H1 (cell line): ENCODE measurements at regions not wholly inside any gene's neighbourhood (a gene's known extent, or its start where the extent isn't known, plus 50 kb on each side); places are given as distances from the start of the nearest gene placed in this dataset.

Experiments
- BACH1 ChIP-seq: IDR thresholded peaks from 2 replicates; pipeline ENCODE4 v1.6.1; 2012; ENCODE audit warnings: low read length, improper control_type of control experiment
- CBX8 ChIP-seq: fragments of 300-800, 300-1000 bp; sonication (generic); IDR thresholded peaks from 2 replicates; pipeline ENCODE4 v1.7.1; 2016; ENCODE audit warnings: low read depth, low read length, borderline replicate concordance
- CTBP2 ChIP-seq: IDR thresholded peaks from 2 replicates; pipeline ENCODE4 v1.7.0; 2011; ENCODE audit warnings: borderline replicate concordance, mild to moderate bottlenecking, moderate library complexity, mixed read lengths, low read length; ENCODE audit not compliant: insufficient read depth, insufficient read length
- EGR1 ChIP-seq: IDR thresholded peaks from 2 replicates; pipeline ENCODE4 v1.6.1; 2011; ENCODE audit warnings: low read depth, low read length, borderline replicate concordance
- FOSL1 ChIP-seq: IDR thresholded peaks from 2 replicates; pipeline ENCODE4 v1.6.1; 2011; ENCODE audit warnings: mild to moderate bottlenecking, low read depth, low read length, moderate library complexity; ENCODE audit not compliant: insufficient read depth
- JUND ChIP-seq: IDR thresholded peaks from 2 replicates; pipeline ENCODE4 v1.6.1; 2011; ENCODE audit warnings: mild to moderate bottlenecking, improper control_type of control experiment, low read length
- PHF8 ChIP-seq: fragments of 200-600 bp; sonication (generic); conservative IDR thresholded peaks from 2 replicates; pipeline ENCODE4 v1.7.1; 2012; ENCODE audit warnings: low read depth, mild to moderate bottlenecking, inconsistent platforms, low read length, moderate library complexity
- RFX5 ChIP-seq: IDR thresholded peaks from 2 replicates; pipeline ENCODE4 v1.6.1; 2011; ENCODE audit warnings: low read depth, low read length, improper control_type of control experiment, borderline replicate concordance
- YY1 ChIP-seq: IDR thresholded peaks from 2 replicates; pipeline ENCODE4 v1.6.1; 2011; ENCODE audit warnings: low read depth, mild to moderate bottlenecking, low read length
- TF ChIP-seq, protein P1 (sequence below): fragments of 300-600 bp; sonication (generic); IDR thresholded peaks from 2 replicates; pipeline ENCODE4 v1.7.1; 2012; ENCODE audit warnings: low read length, moderate library complexity, mild to moderate bottlenecking, inconsistent platforms; ENCODE audit not compliant: insufficient replicate concordance
- TF ChIP-seq, protein P2 (sequence below): IDR thresholded peaks from 2 replicates; pipeline ENCODE4 v1.6.1; 2012; ENCODE audit warnings: inconsistent platforms

DNA sequence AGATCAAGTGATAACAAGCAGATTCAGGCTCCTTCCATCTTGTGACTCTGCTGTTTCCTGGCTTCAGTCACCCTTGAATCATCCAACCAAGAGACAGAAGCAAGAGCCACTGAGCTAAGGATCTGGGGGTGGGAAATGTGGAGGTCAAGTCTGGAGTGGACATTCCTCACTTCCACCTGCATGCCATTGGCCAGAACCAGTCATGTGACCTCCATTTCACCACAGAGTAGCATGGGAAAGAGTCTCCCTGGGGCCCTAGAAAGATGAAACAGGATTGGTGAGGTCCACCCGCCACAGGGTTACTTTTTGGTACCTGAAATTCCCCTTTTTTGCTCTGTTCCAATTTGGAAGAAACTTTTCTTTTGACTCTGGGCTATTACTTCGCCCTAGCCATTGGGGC lies 1006.0 kb upstream of the EEF2KMT start (continued):
- TF ChIP-seq, protein P1, sequence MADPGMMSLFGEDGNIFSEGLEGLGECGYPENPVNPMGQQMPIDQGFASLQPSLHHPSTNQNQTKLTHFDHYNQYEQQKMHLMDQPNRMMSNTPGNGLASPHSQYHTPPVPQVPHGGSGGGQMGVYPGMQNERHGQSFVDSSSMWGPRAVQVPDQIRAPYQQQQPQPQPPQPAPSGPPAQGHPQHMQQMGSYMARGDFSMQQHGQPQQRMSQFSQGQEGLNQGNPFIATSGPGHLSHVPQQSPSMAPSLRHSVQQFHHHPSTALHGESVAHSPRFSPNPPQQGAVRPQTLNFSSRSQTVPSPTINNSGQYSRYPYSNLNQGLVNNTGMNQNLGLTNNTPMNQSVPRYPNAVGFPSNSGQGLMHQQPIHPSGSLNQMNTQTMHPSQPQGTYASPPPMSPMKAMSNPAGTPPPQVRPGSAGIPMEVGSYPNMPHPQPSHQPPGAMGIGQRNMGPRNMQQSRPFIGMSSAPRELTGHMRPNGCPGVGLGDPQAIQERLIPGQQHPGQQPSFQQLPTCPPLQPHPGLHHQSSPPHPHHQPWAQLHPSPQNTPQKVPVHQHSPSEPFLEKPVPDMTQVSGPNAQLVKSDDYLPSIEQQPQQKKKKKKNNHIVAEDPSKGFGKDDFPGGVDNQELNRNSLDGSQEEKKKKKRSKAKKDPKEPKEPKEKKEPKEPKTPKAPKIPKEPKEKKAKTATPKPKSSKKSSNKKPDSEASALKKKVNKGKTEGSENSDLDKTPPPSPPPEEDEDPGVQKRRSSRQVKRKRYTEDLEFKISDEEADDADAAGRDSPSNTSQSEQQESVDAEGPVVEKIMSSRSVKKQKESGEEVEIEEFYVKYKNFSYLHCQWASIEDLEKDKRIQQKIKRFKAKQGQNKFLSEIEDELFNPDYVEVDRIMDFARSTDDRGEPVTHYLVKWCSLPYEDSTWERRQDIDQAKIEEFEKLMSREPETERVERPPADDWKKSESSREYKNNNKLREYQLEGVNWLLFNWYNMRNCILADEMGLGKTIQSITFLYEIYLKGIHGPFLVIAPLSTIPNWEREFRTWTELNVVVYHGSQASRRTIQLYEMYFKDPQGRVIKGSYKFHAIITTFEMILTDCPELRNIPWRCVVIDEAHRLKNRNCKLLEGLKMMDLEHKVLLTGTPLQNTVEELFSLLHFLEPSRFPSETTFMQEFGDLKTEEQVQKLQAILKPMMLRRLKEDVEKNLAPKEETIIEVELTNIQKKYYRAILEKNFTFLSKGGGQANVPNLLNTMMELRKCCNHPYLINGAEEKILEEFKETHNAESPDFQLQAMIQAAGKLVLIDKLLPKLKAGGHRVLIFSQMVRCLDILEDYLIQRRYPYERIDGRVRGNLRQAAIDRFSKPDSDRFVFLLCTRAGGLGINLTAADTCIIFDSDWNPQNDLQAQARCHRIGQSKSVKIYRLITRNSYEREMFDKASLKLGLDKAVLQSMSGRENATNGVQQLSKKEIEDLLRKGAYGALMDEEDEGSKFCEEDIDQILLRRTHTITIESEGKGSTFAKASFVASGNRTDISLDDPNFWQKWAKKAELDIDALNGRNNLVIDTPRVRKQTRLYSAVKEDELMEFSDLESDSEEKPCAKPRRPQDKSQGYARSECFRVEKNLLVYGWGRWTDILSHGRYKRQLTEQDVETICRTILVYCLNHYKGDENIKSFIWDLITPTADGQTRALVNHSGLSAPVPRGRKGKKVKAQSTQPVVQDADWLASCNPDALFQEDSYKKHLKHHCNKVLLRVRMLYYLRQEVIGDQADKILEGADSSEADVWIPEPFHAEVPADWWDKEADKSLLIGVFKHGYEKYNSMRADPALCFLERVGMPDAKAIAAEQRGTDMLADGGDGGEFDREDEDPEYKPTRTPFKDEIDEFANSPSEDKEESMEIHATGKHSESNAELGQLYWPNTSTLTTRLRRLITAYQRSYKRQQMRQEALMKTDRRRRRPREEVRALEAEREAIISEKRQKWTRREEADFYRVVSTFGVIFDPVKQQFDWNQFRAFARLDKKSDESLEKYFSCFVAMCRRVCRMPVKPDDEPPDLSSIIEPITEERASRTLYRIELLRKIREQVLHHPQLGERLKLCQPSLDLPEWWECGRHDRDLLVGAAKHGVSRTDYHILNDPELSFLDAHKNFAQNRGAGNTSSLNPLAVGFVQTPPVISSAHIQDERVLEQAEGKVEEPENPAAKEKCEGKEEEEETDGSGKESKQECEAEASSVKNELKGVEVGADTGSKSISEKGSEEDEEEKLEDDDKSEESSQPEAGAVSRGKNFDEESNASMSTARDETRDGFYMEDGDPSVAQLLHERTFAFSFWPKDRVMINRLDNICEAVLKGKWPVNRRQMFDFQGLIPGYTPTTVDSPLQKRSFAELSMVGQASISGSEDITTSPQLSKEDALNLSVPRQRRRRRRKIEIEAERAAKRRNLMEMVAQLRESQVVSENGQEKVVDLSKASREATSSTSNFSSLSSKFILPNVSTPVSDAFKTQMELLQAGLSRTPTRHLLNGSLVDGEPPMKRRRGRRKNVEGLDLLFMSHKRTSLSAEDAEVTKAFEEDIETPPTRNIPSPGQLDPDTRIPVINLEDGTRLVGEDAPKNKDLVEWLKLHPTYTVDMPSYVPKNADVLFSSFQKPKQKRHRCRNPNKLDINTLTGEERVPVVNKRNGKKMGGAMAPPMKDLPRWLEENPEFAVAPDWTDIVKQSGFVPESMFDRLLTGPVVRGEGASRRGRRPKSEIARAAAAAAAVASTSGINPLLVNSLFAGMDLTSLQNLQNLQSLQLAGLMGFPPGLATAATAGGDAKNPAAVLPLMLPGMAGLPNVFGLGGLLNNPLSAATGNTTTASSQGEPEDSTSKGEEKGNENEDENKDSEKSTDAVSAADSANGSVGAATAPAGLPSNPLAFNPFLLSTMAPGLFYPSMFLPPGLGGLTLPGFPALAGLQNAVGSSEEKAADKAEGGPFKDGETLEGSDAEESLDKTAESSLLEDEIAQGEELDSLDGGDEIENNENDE, result no peak
- TF ChIP-seq EGR1 (no peak), JUND (no peak), BACH1 (no peak), CTBP2 (no peak), FOSL1 (no peak), PHF8 (no peak), RFX5 (no peak), CBX8 (no peak), YY1 (no peak)
- TF ChIP-seq, protein P2, sequence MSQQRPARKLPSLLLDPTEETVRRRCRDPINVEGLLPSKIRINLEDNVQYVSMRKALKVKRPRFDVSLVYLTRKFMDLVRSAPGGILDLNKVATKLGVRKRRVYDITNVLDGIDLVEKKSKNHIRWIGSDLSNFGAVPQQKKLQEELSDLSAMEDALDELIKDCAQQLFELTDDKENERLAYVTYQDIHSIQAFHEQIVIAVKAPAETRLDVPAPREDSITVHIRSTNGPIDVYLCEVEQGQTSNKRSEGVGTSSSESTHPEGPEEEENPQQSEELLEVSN, result no peak
- TF ChIP-seq, all 59 proteins: peak for 0
